GM21367 (cell line): ENCODE measurements at regions not wholly inside any gene's neighbourhood (a gene's known extent, or its start where the extent isn't known, plus 50 kb on each side); places are given as distances from the start of the nearest gene placed in this dataset.
"Not testable (repeated sequence)": the region's sequence is repeated elsewhere in the genome, so short reads cannot be mapped to it uniquely, and the experiment has no call there.

Experiments
- ATAC-seq: cut with Tn5 transposase; IDR thresholded peaks from one replicate; pipeline ENCODE4 v1.9.1; 2021; ENCODE audit not compliant: unreplicated experiment

DNA sequence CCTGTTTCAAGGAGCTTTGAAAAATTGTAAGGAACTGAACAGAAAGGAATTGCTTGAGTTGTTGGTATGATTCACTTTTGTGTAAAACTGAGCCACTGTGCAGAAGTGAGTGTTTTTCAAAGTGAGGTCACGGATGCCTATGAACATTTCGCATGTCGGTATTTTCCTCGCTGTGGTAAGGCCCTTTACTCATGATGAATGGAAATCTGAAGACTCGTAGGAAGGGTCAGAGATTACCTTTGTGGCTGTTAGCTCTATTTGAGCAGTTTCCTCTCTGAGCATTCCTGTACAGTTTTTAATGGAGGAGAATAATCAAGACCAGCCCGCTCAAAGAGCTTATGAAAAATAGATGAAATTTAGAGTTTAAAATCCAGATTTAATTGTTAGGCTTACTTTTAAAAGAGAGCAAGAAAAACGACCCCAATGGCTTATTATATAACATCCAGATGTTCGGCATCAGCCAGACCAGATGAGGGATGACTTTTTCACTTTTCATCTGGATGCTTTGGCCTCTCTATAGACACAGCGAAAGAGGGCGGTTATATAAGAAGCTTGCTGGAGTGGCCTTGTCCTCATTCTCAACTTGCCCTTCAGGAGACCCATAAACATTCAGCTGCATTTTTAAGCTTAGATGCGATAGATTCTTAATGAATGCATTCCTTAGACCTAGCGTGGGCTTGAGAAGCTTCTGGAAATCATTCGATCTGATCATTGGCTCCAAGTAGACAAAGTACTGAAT, 99.5 kb downstream of the CD83 start:
- no peak for ATAC-seq

DNA sequence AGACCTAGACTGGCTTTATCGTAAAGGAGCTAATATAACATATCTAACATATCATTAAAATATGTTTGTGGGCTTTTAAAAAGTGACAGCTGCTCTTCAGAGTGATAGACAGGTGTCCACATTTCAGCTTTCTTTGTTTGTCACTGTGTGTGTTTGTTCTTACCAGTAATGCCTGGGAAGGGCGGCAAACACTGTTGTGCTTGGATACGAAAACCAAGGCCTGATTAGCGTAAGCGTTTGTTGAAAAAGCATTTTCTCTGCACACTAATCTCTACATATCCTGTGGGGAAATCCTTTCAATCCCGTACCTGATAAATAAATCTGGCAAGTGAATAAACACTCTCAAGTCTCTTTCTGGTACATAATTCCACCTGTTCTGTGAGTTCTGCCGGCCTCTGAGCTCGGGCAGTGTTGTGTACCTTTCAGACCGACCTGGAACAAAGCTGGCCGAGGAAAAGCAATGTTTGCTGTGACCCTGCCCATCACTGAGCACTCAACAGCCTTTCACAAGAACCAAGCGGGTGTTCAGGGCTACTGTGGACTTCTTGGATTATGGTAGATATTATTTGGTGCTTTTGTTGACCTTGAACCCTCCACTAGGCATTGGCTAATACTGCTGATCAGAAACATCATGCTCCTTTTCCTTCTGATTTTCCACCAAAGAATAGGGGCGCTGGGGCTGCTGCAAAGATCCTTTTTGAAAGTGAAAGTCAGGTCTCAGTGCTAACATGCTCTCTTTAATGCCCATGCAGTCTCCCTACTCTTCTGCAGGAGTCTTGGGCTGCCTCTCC, 100.4 kb downstream of the CD83 start:
- ATAC-seq: no peak

DNA sequence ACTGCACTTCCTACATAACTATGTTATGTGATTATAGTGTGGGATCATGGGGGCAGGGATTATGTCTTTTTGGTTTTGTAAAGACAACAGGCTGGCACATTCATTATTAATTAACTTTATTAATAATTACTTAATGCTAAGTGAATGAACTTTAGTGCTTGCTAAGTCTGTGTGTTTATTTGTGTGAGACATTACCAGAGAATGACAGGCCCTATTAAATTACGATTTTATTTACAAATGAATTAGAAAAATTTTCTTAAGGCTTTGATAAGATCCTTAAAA, 100.9 kb downstream of the CD83 start:
- no peak for ATAC-seq

DNA sequence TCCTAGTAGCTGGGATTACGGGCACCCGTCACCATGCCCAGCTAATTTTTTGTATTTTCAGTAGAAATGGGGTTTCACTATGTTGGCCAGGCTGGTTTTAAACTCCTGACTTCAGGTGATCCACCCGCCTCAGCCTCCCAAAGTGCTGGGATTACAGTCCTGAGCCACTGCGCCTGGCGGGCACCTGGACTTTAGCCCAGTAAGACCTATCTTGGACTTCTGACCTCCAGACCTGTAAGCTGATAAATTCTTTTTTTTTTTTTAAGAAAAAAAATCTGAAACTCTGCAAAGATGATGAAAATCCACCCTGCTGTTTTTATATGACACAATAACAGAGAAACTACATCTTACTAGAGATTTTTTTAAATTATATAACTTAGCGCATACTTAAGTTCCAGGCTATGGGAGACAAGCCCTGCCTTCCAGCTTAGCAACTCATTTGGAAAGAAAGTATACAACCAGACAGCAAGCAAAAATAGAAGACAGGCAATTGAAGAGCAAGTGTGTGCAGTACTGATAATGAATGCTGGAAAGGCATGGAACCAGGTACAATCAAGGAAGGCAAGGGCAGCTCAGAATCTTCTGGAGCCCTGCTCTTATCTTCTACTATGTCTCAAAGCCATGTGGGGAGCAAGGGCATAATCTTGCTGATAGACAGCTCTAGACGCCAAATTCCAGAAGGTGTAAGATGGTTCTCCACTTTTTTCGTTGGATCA, 104.2 kb downstream of the CD83 start:
- no peak for ATAC-seq

DNA sequence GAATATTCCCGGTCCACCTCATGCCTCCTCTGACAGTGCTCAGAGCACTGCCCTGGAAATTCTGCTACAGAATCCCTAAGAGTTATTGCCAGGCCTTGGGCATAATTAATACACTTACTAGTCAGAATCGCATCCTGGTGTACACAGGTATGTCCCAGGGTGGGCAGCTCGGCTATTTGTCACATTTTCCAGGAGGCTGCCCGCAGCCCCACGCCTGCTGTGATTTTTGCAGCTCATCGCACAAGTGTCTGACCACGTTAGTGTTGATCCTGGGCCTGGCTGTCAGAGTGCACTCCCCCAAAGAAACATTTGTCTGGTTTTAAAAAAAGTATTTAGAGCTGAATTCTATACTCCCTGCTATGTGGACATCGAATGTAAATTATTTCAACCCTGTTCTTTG, 105.4 kb downstream of the CD83 start:
- ATAC-seq: no peak

DNA sequence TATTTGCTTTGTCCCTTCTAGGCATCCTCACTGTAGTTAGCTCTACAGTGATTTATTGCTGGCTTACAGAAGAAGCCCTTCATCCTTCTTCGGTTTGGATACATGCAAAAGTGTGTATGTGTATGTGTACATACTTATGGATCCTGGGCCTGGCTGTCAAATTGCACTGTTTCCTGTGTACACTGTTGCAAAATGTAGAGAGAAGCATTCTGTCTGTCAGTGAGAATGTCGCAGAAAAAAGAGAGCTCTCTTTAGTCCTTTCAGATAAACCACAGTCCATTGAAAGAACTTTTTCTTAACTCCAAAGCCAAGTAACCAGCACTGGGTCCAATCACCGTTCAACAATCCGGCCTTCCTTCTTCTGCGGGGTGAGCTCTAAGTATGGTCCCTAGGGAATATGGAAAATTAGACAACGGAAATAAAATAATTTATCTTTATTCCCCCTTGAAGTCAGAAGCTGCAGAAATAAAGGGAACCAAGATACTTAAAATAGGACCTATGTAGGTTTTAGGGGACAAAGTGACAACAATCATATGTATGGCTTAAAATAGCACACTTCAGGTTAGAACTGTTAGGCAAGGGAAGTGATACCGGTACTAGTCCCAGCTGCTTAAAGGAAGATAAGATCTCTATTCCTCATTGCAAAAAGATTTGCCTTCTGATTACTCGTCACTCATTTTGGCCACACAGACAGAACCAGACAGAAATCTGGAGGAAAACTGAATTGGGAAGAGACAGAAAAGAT, 107.0 kb downstream of the CD83 start:
- ATAC-seq: no peak

DNA sequence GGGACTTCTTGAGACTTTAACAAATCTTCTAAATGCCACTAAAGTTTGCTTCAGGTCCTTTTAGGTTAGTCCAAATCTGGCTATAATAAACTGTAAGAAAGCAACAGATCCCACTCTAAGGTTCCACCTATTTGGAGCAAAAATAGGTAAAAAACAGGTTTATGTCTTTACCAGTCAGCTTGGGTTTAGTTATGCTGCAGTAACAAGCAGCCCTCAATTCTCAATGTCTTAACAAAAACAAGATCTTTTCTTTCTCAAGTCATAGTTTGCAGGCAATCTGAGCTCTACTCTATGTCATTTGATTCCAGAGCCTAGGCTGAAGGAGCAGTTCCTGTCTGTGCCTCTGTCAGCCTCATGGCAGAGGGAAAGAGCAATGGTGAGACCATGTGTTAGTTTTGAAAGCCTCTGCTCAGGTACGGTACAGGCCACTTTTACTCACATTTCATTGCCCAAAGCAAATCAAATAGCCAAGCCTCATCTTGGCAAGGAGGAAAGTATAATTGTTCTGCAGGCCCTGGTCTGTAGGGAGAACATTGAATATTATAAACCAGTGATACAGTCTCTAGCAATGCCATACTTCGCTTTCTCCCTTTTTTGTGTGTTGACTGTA, 108.6 kb downstream of the CD83 start:
- no peak for ATAC-seq

DNA sequence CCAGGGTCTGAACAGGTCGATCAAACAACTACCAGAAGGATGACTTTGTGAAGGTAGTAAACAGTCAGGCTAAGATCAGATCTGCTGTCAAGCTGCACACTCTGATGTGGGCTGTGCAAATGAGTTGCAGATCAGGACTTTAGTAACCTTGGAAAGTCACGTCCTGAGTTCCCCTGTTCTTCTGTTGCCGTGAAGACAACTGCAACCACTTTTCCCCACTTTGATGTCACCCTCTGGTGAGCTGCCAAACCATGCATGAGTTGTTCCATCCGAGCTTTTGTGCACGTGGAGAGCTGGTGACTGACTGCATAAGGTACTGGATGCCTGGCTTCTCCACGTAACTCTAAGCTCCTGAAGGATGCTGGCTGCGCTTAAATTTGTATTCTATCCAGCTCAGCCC, 111.0 kb downstream of the CD83 start:
- ATAC-seq: no peak

DNA sequence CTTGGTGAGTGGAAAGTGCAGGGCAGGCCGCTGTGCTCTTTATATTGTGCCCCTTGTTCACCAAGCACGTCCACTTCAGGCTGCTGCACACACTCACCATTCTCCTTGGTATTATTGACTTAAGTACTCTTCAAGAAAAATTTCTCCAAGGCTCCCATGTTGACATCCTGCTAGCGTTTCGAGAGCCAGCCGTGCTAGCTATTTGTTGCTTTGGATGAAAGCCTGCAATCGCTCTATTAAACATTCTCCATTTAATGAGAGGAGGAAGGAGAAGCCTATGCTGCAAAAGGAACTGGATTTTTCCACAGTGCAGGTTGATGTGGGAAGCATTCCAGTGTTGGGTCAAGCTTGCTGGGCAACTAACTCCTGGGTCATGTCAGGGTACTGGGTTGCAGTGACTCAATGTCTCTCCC, 113.5 kb downstream of the CD83 start:
- ATAC-seq: no peak

DNA sequence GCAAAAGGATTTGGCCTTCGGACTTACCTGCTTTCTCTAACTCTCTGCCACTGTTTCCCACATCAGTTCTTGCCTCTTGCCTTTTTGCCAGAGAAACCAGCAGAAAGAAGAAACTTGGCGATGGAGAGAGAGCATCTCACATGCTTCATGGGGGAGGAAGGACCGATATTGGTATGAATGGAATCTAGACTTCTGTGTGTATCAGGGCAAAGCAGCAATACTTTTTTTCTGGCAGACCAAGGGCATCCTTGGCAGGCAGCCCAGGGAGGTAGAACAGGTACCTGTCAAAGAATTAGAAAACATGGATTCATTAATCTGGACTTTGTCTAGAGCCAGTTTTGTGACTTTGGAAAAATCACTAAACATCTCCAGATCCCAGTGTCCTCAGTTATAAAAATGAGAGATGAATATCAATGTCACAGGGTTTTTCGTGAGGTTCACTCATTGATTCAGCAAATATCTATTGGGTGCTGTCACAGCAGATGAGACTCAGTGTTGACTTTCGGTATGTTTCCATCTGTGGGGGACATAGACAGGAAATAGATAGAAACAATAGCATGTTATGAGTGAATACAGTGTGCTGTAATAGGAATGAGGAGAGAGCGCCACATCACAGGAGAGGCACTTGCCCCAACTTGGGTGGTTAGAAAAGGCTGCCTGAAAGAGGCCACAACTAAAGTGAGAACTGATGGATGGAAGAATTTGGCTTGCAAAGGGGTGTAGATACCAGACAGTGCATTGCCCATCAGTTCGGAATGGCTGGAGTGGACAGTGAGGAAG, 114.1 kb downstream of the CD83 start:
- no peak for ATAC-seq

DNA sequence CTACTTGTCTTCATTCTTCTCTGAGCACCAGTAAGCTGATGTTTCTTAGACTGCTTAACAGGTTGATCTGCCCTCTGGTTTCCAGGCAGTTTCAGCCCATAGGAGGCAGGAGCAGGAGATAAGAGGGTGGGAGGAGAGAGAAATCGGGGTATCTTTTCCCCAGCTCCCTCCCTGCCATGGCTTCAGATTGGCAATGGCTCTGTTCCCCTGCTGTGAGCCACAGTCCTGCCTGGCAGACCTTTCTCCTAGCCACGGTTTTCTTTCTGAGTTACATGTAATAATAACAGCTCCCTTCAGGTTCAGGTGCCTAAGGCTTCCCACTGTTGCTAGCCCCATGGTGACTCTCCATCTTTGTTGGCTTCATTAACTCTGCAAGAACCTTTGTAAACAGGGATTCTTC, 115.3 kb downstream of the CD83 start:
- ATAC-seq: no peak

DNA sequence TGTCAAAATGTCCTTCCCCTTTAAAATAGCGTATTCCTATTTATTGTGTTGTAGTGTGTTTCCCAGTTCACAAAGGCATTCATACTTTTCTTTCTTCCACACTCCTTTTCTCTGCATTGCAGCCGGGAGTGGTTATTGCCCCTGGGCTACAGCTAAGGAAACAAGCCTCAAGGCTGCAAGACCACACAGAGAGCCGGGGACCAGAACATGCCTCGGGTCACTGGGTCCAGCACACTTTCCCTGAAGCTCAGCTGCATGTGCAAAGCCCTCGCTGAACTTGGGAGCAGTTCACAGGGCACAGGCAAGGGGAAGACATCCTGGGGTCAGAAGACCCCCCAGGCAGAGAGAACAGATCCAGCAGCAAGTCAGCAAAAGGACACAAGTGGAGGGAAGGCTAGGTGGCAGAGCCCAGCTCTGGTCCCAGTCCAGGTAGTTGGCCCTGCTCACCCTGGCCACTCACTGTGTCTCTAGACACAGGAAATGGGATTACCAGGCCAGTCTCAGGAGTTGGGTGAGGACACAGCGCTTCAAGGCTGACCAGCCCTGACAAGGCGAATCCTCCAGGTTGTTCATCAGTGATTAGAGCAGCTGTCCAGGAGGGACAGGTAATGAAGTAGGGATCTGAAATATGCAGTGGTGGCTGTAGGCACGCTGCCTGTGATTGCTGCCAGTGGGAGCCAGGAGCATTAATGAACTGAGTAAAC, 118.2 kb downstream of the CD83 start:
- ATAC-seq: no peak

DNA sequence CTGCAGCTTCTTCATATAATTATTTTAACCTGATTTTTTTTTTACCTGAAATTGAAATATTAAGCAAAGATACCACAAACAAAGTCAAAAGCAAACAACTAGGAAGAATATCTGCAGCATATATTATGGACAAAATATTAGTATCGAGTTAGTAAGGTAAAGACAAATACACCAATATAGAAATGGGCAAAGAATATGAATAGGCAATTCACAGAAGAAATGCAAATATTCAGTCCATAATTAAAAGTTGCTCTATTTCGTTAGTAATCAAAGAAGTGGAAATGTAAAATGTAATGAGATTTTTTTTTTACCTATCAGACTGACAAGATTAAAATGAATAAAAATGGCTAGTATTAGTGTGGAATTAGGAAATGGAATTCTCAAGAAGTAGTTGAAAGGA, 121.5 kb downstream of the CD83 start:
- ATAC-seq: no peak

DNA sequence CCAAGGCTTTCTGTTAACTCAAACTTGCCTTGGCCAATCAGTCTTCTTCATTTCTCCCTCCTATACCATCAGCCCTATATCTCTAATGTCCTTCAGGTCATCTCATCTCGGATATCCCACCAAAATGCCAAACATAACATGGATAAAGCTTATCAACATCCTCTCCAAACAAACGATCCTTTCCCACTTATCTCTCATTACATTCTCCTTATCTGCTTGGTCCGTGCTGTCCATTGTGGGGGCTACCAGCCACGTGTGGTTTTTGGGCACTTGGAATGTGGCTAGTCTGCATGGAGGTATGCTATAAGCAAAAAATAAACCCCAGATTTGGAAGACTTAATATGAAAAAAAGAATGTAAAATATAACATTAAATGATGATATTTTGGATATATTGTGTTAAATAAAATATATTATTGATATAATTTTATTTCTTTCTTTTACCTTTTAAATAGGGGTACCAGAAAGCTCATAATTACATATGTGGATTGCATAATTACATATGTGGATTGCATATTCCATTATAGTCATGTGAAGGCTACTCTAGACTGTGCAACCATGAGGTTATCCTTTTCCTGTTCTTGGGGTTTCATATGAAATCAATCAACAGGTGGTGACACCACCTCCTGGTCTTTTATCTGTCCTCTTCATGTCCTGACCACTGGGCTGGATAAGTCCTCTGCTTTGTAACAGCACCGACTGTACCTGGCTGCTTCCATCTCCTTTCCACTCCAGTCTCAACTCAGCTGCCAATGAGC, 123.0 kb downstream of the CD83 start:
- no peak for ATAC-seq

DNA sequence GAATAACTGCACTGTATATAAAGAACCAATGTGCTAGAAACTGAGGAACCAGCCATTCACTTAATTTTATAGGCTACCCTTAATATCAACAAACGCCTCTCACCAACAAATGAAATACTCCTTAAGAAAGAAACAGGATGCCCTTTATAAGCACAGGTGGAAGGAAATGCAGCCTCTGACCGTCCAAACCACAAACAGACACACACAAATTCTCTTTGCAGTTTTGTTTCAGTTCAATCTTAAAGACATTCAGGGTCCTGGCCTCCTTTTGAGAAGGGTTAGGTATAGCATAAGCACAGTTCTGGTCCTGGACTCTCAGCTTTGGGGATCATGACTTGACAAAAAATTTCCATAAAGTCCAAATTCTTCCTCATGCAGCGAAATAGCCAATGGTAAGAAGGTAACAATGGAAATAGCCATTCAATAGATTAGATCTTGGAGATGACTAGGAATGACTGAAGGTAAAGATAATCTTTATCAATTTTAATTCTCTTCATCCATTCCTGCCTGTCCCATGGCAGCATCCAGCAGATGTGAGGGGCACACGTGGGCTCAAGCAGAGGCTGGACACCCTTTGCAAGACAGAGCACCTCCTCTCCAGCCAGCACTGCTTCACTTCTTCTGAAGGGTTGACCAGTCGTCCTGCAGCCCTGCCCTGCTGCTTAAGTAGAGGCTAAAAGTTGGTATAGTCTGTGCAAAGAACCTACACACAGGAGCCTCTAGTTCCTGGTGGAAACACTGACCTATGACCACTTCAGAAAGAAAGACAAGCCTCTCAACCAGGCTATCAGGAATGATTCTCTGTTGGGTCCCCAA, 123.9 kb downstream of the CD83 start:
- no peak for ATAC-seq

DNA sequence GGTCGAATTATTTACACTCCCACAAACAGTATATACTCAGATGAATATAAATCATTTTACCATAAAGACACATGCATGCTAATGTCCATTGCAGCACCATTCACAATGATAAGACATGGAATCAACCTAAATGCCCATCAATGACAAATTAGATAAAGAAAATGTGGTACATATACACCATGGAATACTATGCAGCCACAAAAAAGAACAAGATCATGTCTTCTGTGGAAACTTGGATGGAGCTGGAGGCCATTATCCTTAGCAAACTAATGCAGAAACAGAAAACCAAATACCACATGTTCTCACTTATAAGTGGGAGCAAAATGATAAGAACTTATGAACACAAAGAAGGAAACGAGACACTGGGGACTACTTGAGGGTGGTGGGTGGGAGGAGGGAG, 125.3 kb downstream of the CD83 start:
- not testable (repeated sequence) for ATAC-seq

DNA sequence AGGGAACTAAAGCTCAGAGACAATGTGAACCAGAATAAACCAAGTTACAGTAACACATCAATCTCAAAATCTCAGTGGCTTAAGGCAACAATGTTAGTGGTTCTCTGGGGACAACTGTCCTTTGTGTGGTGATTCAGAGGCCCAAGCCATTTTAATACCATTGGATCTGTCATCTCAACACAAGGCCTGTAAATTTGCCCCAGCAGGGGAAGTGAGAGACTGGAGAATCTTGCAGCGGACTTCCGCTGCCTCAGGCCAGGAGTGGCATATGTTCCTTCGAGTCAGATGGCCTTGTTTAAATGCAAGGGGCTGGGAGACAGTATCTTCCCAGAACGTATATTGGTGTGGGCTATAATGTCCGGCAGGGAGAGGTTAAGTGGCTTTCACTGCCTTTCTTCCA, 126.0 kb downstream of the CD83 start:
- ATAC-seq: no peak

DNA sequence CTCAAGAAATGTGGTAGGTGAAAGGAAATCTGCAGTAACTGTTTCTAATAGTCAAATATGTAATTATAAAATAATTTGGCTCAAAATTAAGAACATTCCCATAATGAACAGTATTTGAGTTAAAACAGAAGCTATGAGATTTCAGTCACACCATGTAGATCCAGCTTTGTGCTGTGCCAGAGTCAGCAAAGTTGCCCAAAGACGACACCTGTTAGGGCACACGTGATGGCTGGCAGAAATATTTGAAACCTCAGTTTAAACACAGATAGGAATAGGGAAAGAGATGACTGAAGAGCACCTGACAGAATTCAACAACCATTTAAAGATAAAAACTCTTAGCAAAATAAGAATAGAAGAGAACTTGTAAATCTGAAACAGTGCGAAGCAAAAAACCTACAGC, 129.3 kb downstream of the CD83 start:
- no peak for ATAC-seq
